ENCODE measurements at regions not wholly inside any gene's neighbourhood (a gene's known extent, or its start where the extent isn't known, plus 50 kb on each side); places are given as distances from the start of the nearest gene placed in this dataset.

- Histone ChIP-seq H3K9ac (ENCODE audit: low read length) (no peak overlapping the region), H3K9me3 (ENCODE audit: control insufficient read depth in 1 of 2, insufficient read depth in 1 of 2, low read depth in 1 of 2, low read length in 2 of 2) (no peaks in the 10 kb centered on the region; a peak in 2 of 4 replicates), H3K79me2 (ENCODE audit: insufficient read depth, low read length) (no peaks in the 10 kb centered on the region), H3K4me2 (ENCODE audit: low read length) (no peak overlapping the region), H2AFZ (ENCODE audit: low read depth, low read length, poor library complexity, severe bottlenecking) (no peak overlapping the region), H3K4me3 (replicated peaks in 1 of 2; ENCODE audit: low read depth in 1 of 2, low read length in 2 of 2) (no peak overlapping the region), H4K20me1 (ENCODE audit: insufficient read depth) (no peaks in the 10 kb centered on the region), H3K27me3 (ENCODE audit: insufficient read depth, low read length) (no peaks in the 10 kb centered on the region), H3K4me1 (ENCODE audit: control insufficient read depth in 1 of 2, insufficient read depth in 2 of 2, low read length in 2 of 2) (peaks cover 0 to 7% of the 10 kb centered on the region in 2 experiments; a peak in 1 of 4 replicates), H3K27ac (ENCODE audit: low read depth, low read length) (no peak overlapping the region), H3K36me3 (ENCODE audit: control insufficient read depth in 1 of 2, insufficient read depth in 2 of 2, low read length in 2 of 2) (no peaks in the 10 kb centered on the region), H3K9me2 (ENCODE audit: insufficient read depth) (no peaks in the 10 kb centered on the region)
- ATAC-seq = no peak
- TF ChIP-seq RAD21 (IDR thresholded peaks at IDR 0.05; ENCODE audit: low read depth) (no peak), FOSL1 (IDR thresholded peaks at IDR 0.05; ENCODE audit: low read depth) (no peak), SP1 (IDR thresholded peaks at IDR 0.05; ENCODE audit: low read depth) (no peak), POLR2A (IDR thresholded peaks at IDR 0.05; ENCODE audit: borderline replicate concordance, extremely low read depth, insufficient read depth, insufficient read length) (no peak), EZH2phosphoT487 (IDR thresholded peaks at IDR 0.05; ENCODE audit: borderline replicate concordance) (no peak), YY1 (IDR thresholded peaks at IDR 0.05; ENCODE audit: extremely low read depth, insufficient replicate concordance, low read depth, low read length) (no peak), EGR1 (IDR thresholded peaks at IDR 0.05; ENCODE audit: low read depth) (no peak)
- TF ChIP-seq, protein P1, sequence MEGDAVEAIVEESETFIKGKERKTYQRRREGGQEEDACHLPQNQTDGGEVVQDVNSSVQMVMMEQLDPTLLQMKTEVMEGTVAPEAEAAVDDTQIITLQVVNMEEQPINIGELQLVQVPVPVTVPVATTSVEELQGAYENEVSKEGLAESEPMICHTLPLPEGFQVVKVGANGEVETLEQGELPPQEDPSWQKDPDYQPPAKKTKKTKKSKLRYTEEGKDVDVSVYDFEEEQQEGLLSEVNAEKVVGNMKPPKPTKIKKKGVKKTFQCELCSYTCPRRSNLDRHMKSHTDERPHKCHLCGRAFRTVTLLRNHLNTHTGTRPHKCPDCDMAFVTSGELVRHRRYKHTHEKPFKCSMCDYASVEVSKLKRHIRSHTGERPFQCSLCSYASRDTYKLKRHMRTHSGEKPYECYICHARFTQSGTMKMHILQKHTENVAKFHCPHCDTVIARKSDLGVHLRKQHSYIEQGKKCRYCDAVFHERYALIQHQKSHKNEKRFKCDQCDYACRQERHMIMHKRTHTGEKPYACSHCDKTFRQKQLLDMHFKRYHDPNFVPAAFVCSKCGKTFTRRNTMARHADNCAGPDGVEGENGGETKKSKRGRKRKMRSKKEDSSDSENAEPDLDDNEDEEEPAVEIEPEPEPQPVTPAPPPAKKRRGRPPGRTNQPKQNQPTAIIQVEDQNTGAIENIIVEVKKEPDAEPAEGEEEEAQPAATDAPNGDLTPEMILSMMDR (IDR thresholded peaks at IDR 0.05 in 2 of 3, conservative IDR thresholded peaks at IDR 0.05 in 1 of 3; ENCODE audit: borderline replicate concordance in 1 of 3, insufficient read depth in 1 of 3, low read depth in 2 of 3, low read length in 2 of 3) = no peak
- ChIA-PET RAD21 (ENCODE audit: low non-redundant PET in 1 of 2, low total read pairs in 2 of 2, uncharacterized antibody in 2 of 2, unreplicated experiment in 2 of 2) (no interaction called here), POLR2A (no interaction called here), CTCF (no interaction called here)
- DNase-seq (ENCODE audit: low read depth, low spot score) = no peak
- BruUV-seq (replicated peaks) = no TSS peak
- intact Hi-C loops (cut with micrococcal nuclease) = no loop called here
Measured at GRCh38 chr11:69994810-69995209, 83.3 kb upstream of the ANO1 start.

DNA sequence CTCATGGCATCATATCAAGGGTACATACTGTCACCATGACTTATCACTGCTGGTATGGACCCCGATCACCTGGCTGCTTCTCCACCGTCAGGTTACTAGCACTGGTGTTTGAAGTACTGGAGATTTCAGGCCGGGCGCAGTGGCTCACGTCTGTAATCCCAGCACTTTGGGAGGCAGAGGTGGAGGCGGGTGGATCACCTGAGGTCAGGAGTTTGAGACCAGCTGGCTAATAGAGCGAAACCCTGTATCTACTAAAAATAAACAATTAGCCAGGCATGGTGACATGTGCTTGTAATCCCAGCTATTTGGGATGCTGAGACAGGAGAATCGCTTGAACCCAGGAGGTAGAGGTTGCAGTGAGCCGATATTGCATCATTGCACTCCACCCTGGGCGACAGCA, 82.4 kb upstream of the ANO1 start:
- ATAC-seq (no peak), DNase-seq (ENCODE audit: low read depth, low spot score) (no peak)
- RAD21 ChIA-PET (ENCODE audit: low non-redundant PET in 1 of 2, low total read pairs in 2 of 2, uncharacterized antibody in 2 of 2, unreplicated experiment in 2 of 2) = no interaction called here
- no peak overlapping the region for H3K9ac ChIP-seq (ENCODE audit: low read length)
- no peaks in the 10 kb centered on the region for H3K36me3 ChIP-seq (ENCODE audit: control insufficient read depth in 1 of 2, insufficient read depth in 2 of 2, low read length in 2 of 2)
- BruUV-seq (replicated peaks) = no TSS peak
- H3K4me1 ChIP-seq (ENCODE audit: control insufficient read depth in 1 of 2, insufficient read depth in 2 of 2, low read length in 2 of 2) = peaks cover 0 to 7% of the 10 kb centered on the region in 2 experiments; a peak in 1 of 4 replicates
- intact Hi-C loops (cut with micrococcal nuclease) = no loop called here
- H3K27me3 ChIP-seq (ENCODE audit: insufficient read depth, low read length) = no peaks in the 10 kb centered on the region
- no peaks in the 10 kb centered on the region for H3K79me2 ChIP-seq (ENCODE audit: insufficient read depth, low read length)
- no peak overlapping the region for H2AFZ ChIP-seq (ENCODE audit: low read depth, low read length, poor library complexity, severe bottlenecking)
- H3K9me2 ChIP-seq (ENCODE audit: insufficient read depth) = no peaks in the 10 kb centered on the region
- H3K4me2 ChIP-seq (ENCODE audit: low read length) = no peak overlapping the region
- POLR2A ChIA-PET = no interaction called here
- H4K20me1 ChIP-seq (ENCODE audit: insufficient read depth) = no peaks in the 10 kb centered on the region
- H3K27ac ChIP-seq (ENCODE audit: low read depth, low read length) = no peak overlapping the region
- no peak for TF ChIP-seq JUND (IDR thresholded peaks at IDR 0.05)
- no peak for TF ChIP-seq ZNF274 (IDR thresholded peaks at IDR 0.05; ENCODE audit: low read depth, low read length)
- no peak overlapping the region for H3K4me3 ChIP-seq (replicated peaks in 1 of 2; ENCODE audit: low read depth in 1 of 2, low read length in 2 of 2)
- no peaks in the 10 kb centered on the region; a peak in 2 of 4 replicates for H3K9me3 ChIP-seq (ENCODE audit: control insufficient read depth in 1 of 2, insufficient read depth in 1 of 2, low read depth in 1 of 2, low read length in 2 of 2)
- CTCF ChIA-PET = no interaction called here

All from HCT116 (cell line).